ENCODE measurements at regions not wholly inside any gene's neighbourhood (a gene's known extent, or its start where the extent isn't known, plus 50 kb on each side); places are given as distances from the start of the nearest gene placed in this dataset.

DNA sequence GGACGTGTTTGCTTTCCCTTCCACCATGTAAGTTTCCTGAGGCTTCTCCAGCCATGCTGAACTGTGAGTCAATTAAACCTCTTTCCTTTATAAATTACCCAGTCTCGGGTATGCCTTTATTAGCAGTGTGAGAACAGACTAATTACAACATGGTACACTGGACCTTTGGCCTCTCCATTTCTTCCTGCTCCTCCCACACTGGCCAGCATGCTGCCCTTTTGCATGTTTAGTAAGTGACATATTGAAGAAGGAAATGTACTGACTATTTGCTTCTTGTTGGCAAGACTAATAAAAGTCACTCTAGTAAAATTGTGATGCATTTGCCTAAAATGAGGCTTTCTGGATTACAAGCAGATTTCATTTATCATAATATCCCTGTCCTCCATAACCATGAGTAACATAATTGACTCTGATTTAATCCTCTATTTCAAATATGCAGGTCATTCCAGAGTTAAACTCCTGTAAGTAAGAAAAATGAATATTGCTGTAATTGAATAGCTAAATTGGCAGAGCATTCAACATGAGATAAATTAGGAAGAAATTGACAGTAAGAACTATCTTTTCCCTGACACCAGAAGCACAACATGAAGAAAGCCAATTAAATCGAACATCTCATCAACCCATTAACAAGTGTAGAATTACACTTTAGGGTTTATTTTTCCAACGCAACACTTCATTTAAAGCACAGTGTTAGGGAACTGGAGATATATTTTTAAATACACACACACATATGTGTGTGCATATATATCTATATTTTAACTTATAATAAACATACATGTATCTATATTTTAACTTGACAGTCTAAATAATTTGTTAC is 427.8 kb upstream of the ZP4 start:
- 0% methylated on average over 4 of the region's 4 CpGs for WGBS (ENCODE audit: insufficient coverage, low coverage, missing lambda C conversion rate)
- no peaks in the 10 kb centered on the region for H3K9me1 ChIP-seq (ENCODE audit: control insufficient read depth, insufficient read depth, low read length)
- ATAC-seq (no peak), DNase-seq (ENCODE audit: extremely low read depth in 1 of 4, low spot score in 3 of 4) (no peak), FAIRE-seq (no peak)
- no peaks in the 10 kb centered on the region for H3K36me3 ChIP-seq (ENCODE audit: control insufficient read depth, insufficient read depth, low read length)
- ChIA-PET POLR2A (no interaction called here), CTCF (ENCODE audit: low intra/inter-chr PET ratio) (no interaction called here)
- H3K4me1 ChIP-seq (replicated peaks in 1 of 2; ENCODE audit: control insufficient read depth in 2 of 2, insufficient read depth in 2 of 2, low read length in 2 of 2) = no peaks in the 10 kb centered on the region
- H2AFZ ChIP-seq (ENCODE audit: low read depth, low read length) = no peak overlapping the region
- in situ Hi-C loops (cut with MboI) (no loop called here), intact Hi-C loops (cut with micrococcal nuclease) (no loop called here)
- no peaks in the 10 kb centered on the region for H4K20me1 ChIP-seq (replicated peaks; ENCODE audit: control insufficient read depth, insufficient read depth, low read length)
- no peak overlapping the region for H3K9ac ChIP-seq (ENCODE audit: insufficient read depth in 1 of 2, low read depth in 2 of 2, low read length in 2 of 2)
- BruUV-seq (replicated peaks) = no TSS peak
- no peak overlapping the region for H3K27ac ChIP-seq (ENCODE audit: extremely low read depth, low read depth, low read length)
- H3K9me3 ChIP-seq (replicated peaks; ENCODE audit: control insufficient read depth, insufficient read depth, low read depth, low read length) = no peaks in the 10 kb centered on the region
- H3K4me2 ChIP-seq (ENCODE audit: insufficient read depth, low read length) = no peak overlapping the region
- H3K79me2 ChIP-seq (ENCODE audit: control insufficient read depth, insufficient read depth, low read length) = no peaks in the 10 kb centered on the region
- H3K4me3 ChIP-seq = no peak overlapping the region
- no peaks in the 10 kb centered on the region for H3K27me3 ChIP-seq (ENCODE audit: control insufficient read depth in 2 of 2, insufficient read depth in 2 of 2, low read length in 2 of 2)
- TF ChIP-seq NFIX (CRISPR knock-in tag; IDR thresholded peaks at IDR 0.05; ENCODE audit: low read depth) (no peak), RFX1 (IDR thresholded peaks at IDR 0.05) (no peak), EGR1 (conservative IDR thresholded peaks at IDR 0.05) (no peak), SRSF7 (optimal IDR thresholded peaks at IDR 0.05; ENCODE audit: low read depth, low read length) (no peak), ZNF174 (CRISPR knock-in tag; IDR thresholded peaks at IDR 0.05) (no peak), HLTF (IDR thresholded peaks at IDR 0.05) (no peak), SPI1 (IDR thresholded peaks at IDR 0.05; ENCODE audit: borderline replicate concordance, low read depth, low read length) (no peak), ZNF253 (CRISPR knock-in tag; conservative IDR thresholded peaks at IDR 0.05) (no peak), ZFP30 (CRISPR knock-in tag; IDR thresholded peaks at IDR 0.05; ENCODE audit: borderline replicate concordance) (no peak), PHF8 (IDR thresholded peaks at IDR 0.05; ENCODE audit: borderline replicate concordance, low read length) (no peak), CBX8 (IDR thresholded peaks at IDR 0.05; ENCODE audit: borderline replicate concordance, extremely low read depth, low read depth, low read length, poor library complexity, severe bottlenecking) (no peak), RBM15 (IDR thresholded peaks at IDR 0.05; ENCODE audit: insufficient read depth, low read length) (no peak)
- TF ChIP-seq, protein P1, sequence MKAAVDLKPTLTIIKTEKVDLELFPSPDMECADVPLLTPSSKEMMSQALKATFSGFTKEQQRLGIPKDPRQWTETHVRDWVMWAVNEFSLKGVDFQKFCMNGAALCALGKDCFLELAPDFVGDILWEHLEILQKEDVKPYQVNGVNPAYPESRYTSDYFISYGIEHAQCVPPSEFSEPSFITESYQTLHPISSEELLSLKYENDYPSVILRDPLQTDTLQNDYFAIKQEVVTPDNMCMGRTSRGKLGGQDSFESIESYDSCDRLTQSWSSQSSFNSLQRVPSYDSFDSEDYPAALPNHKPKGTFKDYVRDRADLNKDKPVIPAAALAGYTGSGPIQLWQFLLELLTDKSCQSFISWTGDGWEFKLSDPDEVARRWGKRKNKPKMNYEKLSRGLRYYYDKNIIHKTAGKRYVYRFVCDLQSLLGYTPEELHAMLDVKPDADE (conservative IDR thresholded peaks at IDR 0.05; ENCODE audit: control insufficient read depth, low read depth, low read length) = no peak
- TF ChIP-seq, protein P2, sequence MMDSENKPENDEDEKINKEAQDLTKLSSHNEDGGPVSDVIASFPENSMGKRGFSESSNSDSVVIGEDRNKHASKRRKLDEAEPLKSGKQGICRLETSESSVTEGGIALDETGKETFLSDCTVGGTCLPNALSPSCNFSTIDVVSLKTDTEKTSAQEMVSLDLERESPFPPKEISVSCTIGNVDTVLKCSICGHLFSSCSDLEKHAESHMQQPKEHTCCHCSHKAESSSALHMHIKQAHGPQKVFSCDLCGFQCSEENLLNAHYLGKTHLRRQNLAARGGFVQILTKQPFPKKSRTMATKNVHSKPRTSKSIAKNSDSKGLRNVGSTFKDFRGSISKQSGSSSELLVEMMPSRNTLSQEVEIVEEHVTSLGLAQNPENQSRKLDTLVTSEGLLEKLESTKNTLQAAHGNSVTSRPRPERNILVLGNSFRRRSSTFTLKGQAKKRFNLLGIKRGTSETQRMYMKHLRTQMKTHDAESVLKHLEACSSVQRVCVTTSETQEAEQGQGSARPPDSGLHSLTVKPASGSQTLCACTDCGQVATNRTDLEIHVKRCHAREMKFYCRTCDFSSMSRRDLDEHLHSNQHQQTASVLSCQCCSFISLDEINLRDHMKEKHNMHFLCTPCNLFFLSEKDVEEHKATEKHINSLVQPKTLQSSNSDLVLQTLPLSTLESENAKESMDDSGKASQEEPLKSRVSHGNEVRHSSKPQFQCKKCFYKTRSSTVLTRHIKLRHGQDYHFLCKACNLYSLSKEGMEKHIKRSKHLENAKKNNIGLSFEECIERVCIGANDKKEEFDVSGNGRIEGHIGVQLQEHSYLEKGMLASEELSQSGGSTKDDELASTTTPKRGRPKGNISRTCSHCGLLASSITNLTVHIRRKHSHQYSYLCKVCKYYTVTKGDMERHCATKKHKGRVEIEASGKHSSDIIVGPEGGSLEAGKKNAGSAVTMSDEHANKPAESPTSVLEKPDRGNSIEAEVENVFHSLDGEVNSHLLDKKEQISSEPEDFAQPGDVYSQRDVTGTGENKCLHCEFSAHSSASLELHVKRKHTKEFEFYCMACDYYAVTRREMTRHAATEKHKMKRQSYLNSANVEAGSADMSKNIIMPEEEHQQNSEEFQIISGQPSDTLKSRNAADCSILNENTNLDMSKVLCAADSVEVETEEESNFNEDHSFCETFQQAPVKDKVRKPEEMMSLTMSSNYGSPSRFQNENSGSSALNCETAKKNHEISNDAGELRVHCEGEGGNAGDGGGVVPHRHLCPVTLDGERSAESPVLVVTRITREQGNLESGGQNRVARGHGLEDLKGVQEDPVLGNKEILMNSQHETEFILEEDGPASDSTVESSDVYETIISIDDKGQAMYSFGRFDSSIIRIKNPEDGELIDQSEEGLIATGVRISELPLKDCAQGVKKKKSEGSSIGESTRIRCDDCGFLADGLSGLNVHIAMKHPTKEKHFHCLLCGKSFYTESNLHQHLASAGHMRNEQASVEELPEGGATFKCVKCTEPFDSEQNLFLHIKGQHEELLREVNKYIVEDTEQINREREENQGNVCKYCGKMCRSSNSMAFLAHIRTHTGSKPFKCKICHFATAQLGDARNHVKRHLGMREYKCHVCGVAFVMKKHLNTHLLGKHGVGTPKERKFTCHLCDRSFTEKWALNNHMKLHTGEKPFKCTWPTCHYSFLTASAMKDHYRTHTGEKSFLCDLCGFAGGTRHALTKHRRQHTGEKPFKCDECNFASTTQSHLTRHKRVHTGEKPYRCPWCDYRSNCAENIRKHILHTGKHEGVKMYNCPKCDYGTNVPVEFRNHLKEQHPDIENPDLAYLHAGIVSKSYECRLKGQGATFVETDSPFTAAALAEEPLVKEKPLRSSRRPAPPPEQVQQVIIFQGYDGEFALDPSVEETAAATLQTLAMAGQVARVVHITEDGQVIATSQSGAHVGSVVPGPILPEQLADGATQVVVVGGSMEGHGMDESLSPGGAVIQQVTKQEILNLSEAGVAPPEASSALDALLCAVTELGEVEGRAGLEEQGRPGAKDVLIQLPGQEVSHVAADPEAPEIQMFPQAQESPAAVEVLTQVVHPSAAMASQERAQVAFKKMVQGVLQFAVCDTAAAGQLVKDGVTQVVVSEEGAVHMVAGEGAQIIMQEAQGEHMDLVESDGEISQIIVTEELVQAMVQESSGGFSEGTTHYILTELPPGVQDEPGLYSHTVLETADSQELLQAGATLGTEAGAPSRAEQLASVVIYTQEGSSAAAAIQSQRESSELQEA (IDR thresholded peaks at IDR 0.05; ENCODE audit: low read depth) = no peak

Data from K562 (cell line).